HG03039 (cell line): ENCODE measurements at regions not wholly inside any gene's neighbourhood (a gene's known extent, or its start where the extent isn't known, plus 50 kb on each side); places are given as distances from the start of the nearest gene placed in this dataset.

Experiments used
- ATAC-seq: cut with Tn5 transposase; IDR thresholded peaks from one replicate; pipeline ENCODE4 v1.9.1; 2021; ENCODE audit warnings: mild to moderate bottlenecking, moderate library complexity; ENCODE audit not compliant: unreplicated experiment

GRCh38 chr3:117488983-117489382, 779.4 kb downstream of the TUSC7 start:
- ATAC-seq: no peak

DNA sequence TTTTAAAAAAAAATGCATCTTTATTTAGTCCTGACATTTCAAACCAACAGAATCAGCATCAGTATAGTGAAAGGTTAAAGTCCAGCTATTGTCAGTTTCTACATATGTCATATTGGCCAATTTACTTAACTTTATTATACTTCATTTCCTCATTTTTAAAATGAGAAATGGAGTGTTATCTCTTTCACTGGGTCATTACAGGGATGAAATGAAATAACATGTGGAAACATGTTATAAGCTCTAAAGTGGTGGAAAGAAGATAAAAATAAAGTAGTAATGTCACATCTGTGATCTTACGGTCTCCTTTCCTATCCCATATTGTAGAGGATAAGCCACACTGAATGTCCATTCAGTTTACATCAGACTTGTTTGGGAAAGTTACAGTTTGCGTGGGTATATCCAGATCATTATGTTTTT, 780.1 kb downstream of the TUSC7 start:
- ATAC-seq: no peak

- ATAC-seq: no peak
These were observed 781.1 kb downstream of the TUSC7 start for GRCh38 chr3:117490716-117491115.

DNA sequence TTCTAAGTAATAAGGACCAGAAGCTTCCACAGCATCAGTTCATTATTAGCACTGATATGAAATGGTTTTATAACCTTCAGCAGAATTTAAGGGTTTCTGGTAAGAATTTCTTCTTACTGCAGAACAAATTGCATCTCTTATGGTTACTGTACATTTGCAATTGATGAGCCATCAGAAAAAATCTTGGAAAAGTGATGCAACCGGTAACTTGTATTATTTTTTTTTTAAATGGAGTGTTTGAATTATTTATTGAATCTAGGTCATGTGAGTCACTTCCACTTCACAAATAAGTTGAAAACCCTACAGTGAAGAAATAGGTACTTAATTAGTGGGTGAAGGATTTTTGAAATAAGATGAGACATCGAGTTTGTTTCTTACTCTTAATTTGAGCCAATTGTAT, 786.0 kb downstream of the TUSC7 start:
- no peak for ATAC-seq

DNA sequence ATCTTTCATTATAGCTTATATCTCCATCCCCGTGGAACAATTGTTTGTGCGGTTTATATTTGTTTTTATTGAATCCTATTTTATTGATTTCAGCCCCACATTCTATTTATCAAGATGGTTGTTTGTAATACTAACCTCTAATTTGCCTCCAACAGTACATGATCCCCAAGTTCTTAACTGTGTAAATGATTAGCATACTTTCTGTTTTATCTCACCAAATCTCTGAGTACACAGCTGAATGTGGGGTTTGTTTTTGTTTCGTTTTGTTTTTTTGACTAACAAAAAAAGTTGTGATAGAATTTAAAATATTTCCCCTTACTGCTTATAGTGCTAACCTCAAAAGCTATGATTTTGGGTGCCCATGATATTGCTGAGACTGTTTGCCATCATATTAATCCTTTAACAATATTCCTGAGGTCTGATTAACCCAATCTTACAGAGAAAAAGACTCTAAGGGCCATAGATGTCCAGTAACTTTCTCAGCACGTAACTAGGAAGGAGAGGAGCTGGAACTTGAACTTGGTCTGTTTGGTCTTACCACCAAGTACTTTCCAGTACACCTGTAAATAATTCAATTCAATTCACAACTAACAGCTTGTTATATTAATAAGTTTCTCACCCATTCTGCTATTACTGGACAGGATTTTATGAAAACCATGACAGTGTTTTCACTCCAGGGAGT, 789.8 kb downstream of the TUSC7 start:
- no peak for ATAC-seq

- no peak for ATAC-seq
These were observed 798.4 kb downstream of the TUSC7 start for GRCh38 chr3:117507958-117508357.

- no peak for ATAC-seq
These were observed 800.3 kb downstream of the TUSC7 start for GRCh38 chr3:117509858-117510257.

DNA sequence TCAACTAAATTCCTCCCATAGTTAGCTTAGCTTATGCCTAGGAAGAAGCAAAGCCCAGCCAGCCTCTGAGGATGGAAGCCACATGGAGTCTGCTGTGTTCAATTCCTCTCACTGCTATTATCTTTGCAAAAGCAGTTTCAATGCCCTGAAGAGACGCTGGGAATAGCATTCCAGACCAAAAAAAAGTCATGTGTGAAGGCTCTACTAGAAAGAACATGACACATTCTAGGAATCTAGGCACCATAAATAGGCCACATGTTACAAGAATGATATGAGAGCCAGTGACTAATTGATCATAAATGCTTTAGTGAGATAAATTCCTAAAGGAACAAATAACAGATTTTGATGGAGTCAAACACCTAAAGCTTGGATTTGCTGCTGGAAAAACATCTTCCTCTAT, 800.8 kb downstream of the TUSC7 start:
- ATAC-seq: no peak

DNA sequence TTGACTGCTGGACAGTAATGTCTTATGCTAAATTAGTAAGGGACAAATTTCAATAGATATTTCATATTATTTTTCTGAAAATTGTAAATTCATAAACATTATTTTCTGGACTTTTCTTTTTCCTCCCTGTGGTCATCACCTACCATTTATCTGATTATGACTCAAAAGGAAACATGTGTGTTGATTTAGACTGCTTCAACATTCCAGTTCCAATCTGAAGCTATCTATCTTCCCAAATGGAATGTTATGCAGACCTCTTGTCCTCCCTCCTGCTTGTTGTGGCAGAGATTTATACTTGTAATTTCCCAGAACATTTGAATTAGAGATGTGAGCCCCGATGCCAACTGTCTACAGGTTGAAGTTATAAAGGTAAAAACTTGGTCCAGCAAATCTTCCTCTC, 803.4 kb downstream of the TUSC7 start:
- no peak for ATAC-seq

DNA sequence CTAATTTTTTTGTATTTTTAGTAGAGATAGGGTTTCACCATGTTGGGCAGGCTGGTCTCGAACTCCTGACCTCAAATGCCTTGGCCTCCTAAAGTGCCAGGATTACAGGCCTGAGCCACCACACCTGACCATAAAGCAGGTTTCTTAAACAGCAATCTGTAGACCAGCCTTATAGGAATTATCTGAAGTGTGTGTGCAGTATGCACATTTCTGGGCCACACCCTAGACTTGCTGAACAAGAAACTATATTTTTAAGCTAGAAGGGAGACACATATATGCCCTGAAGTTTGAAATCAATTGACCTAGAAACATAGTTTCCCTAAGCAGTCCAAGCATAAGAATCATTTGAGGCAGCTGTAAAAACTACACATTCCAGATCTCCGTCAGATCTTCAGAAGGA, 805.7 kb downstream of the TUSC7 start:
- no peak for ATAC-seq

DNA sequence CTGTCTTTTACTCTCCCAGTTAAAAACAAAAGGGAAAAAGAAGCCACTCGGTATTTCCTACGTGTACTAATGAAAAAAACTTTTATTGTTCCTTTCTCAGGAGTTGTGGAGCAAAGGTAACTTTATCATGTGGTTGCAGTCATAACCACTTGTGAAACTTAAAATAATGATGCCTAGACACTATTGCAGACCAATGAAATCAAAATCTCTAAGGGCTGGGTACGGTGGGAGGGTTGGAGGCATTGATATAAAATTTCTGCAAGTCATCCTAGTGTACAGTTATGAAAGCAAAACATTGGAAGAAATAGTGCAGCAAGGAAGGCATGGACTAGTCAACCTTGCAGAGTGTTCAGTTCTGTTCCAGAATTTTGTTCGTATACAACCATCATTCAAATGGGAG, 808.8 kb downstream of the TUSC7 start:
- no peak for ATAC-seq

DNA sequence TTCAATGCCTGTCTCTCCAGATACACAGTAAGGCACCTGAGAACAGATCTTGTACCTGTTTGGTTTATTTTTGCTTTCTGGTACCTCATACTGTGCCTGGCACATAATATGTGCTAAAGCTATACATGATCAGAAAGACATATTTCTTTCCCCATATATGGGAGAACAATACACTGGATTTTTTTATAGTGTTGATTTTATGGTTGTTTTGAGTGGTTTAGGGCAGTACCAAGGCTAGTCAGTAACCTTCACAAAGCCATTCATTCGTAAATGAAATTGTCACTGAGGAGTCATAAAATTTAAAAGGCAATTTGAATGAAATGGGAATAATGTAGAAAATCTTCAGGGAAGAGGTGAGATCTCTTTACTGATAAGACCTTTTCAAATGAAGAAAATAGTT, 810.2 kb downstream of the TUSC7 start:
- no peak for ATAC-seq

DNA sequence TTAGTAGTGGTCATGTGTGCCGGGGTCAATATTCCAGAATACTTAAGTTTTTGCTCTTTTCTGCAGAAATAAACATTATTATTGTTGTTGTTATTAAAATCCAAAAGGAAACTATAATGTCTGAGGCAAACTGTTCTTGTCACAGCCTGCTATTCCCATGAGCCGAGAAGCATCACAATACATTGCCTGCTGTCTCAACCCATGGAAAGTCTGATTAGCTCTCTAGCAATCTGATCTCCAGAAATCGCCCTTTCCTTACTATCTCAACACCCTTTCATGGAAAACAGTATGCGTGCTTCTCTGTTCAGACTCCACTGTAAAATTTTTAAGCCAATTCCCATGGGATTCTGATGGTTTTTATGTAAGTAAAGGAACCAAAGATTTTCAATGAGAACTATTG, 811.0 kb downstream of the TUSC7 start:
- ATAC-seq: no peak

DNA sequence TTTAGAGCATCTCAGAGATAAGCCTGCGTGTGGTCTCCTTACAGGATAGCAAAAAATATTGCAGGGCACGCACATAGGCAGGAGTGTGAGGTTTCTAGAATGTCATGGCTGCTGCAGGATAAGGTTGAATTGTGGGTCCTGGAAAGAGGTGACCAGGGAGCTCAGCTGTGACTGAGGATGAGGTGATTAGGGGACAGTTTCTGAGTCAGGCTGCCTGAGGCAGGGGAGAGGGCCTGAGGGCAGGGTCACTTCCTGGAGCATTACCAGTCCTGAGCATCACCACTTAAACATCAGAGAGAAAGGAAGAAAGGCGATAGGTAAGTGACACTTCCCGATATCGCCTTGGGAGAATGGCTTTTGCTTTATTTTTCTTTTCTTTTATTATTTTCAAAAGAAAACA, 813.8 kb downstream of the TUSC7 start:
- no peak for ATAC-seq

DNA sequence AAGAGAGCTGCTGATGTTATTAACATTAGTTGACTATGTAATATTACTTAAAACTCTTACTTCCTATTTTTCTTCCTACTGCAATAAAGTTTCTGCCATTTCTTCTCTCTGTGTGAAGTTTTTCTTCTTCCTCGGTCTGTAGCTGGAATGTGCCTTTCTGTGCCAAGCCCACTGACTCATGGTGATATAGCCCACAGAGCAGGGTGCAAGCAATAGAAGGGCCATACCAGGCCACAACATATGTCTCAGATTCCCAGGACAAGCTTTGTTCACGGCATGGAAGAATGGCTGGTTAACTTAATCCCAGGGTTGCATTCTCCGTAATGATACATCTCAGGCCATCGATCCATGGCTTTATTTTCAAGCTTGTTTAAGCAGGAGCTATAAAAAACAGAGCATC, 815.3 kb downstream of the TUSC7 start:
- ATAC-seq: no peak

DNA sequence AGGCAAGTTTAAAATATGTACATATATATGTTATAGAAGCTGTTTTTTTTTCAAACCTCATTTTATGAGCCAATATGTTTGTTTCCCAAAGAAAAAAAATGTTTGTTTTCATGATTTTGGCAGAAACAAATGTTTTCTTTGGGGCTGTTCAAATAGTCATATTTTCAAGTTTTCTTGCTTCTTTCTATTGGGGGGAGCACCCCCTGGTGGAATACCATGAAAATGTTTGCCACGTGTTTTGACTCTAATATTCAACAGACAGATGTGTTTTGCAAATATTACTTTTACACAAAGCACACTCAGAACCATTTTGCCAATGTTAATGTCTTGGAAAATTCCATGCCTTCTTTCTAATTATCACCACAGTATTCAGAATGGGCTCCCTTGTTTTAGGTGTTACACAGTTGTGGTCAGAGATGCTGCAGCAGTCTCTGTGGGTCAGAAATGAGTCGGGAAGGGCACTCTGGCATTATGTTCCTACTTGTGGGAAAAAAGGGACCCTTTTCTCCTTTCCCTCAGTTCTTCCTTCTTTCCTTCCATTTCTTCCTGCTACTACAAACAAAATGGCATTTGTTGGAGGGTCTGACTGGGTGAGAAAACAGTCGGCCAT, 817.0 kb downstream of the TUSC7 start:
- ATAC-seq: no peak

- ATAC-seq: no peak
These were observed 817.8 kb downstream of the TUSC7 start for GRCh38 chr3:117527346-117527745.

DNA sequence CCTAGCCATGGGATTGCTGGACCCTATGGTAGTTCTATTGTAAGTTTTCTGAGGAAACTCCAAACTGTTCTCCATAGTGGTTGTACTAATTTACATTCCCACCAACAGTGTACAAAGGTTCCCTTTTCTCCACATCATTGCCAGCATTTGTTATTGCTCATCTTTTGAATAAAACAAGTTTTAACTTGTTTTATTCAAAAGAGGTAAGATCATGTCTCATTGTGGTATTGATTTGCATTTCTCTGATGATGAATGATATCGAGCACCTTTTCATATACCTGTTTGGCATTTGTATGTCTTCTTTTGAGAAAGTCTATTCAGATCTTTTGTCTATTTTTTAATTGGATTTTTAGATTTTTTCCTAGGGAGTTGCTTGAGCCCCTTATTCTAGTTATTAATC, 819.1 kb downstream of the TUSC7 start:
- no peak for ATAC-seq

DNA sequence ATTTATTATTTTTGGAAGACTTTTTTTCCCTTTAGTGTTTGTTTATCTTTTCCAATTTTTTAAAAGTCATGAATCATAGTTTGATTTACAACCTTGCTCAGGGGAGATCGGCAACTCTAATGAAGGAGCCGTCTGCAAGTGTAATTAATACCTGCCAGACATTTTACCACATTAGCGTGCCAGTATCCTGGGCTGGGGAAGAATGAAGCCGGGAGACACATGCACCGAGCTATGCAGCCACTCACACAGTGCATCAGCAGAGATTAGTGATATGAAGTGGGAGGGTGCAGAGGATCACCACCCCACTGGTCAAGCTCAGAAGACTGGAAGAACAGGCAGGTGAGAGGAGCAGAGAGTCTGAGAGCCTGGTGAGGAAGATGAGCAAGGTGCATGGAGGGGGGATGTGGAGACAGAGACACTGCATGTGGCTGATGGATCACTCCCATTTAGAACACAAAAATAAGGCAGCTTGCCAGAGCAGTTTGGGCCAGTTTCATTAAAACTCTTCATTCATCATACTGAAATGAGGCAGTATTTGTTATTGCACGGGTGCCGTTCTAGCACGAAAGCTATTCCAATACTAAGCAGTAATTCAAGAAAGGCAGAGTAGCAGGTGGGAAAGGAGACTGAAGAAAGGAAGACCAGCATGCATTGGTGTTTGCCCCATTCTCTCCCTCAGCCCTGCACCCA, 821.6 kb downstream of the TUSC7 start:
- no peak for ATAC-seq

- no peak for ATAC-seq
These were observed 822.7 kb downstream of the TUSC7 start for GRCh38 chr3:117532268-117532667.

DNA sequence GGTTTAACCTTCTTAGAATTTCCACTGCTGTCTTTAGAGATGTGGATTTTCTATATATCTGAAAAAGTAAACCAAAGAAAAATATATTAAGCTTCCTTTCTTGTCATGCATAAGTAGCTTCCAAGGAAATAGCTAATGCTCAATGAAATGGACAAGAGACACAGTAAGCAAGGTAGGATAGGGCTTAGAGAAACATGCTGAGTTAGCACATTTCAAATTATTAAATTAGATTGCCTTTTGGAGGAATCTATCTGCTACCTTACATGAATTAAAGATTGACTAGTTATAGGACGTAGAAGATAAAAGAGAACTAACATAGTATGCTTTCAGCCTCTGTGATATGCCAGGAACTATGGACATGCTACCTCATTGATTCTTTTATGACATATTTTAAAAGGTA, 824.6 kb downstream of the TUSC7 start:
- no peak for ATAC-seq

DNA sequence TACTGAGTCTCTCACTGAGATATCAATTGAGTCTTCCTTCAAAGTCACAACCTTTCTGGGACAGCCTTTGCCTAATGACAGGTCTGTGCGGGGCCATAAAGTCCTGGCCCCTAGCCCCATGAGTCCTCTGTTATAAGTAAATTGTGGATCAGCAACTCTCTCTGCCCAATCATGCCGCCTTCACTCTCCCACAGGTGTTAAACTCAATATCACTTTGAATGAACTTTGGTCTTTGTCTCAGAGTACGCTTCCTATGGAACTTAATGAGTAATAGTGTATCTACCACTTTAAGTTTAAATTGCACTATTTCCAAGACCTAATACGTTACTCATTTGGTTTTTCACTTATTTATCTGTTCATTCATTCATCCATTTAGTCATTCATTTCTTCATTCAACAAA, 826.4 kb downstream of the TUSC7 start:
- ATAC-seq: no peak
